Keratinocyte (primary cell): ENCODE measurements at regions not wholly inside any gene's neighbourhood (a gene's known extent, or its start where the extent isn't known, plus 50 kb on each side); places are given as distances from the start of the nearest gene placed in this dataset.

Experiments used
- DNase-seq: peaks from one replicate; pipeline ENCODE4 v3.0.0-alpha.2; 2011; ENCODE audit warnings: low read depth, missing footprints, low spot score
- FAIRE-seq: peaks from 2 replicates; lab custom pipeline; 2011; peaks lifted over from hg19 to GRCh38; lab: Jason Lieb, UNC
- H2AFZ ChIP-seq: 2 replicates; pipeline ENCODE4 v1.6.0; 2012; ENCODE audit warnings: low read length, control low read depth, inconsistent platforms; ENCODE audit not compliant: control insufficient read depth
- H3K27ac ChIP-seq: 2 replicates; pipeline ENCODE4 v1.5.1; 2011; ENCODE audit warnings: low read length; ENCODE audit not compliant: control insufficient read depth, insufficient read depth
- H3K27me3 ChIP-seq: 3 replicates; pipeline ENCODE4 v1.6.0; 2011; ENCODE audit warnings: low read length; ENCODE audit not compliant: control insufficient read depth, insufficient read depth; ENCODE audit errors: extremely low read depth
- H3K36me3 ChIP-seq, 2 experiments: 2 replicates in 1 of 2; 3 replicates in 1 of 2; pipeline ENCODE4 v1.5.1; 2011; ENCODE audit warnings: low read length in 2 of 2, mild to moderate bottlenecking in 1 of 2; ENCODE audit not compliant: control insufficient read depth in 2 of 2, insufficient read depth in 2 of 2; ENCODE audit errors: extremely low read depth in 1 of 2
- H3K4me1 ChIP-seq: 3 replicates; pipeline ENCODE4 v1.5.1; 2011; ENCODE audit warnings: low read length; ENCODE audit not compliant: control insufficient read depth, insufficient read depth; ENCODE audit errors: extremely low read depth
- H3K4me2 ChIP-seq: 3 replicates; pipeline ENCODE4 v1.6.0; 2011; ENCODE audit warnings: low read depth, low read length; ENCODE audit not compliant: control insufficient read depth, insufficient read depth; ENCODE audit errors: extremely low read depth
- H3K4me3 ChIP-seq, 3 experiments: fragments of 200-600 bp in 1 of 3; sonication (generic) in 1 of 3; 2 replicates in 2 of 3; 3 replicates in 1 of 3; pipeline ENCODE4 v1.5.1; 2011 to 2016; ENCODE audit warnings: low read length in 3 of 3, mild to moderate bottlenecking in 3 of 3, control low read depth in 2 of 3, inconsistent platforms in 1 of 3, low read depth in 1 of 3, mixed read lengths in 1 of 3, mixed run types in 1 of 3, moderate library complexity in 1 of 3; ENCODE audit not compliant: control insufficient read depth in 2 of 3, insufficient read depth in 2 of 3; ENCODE audit errors: extremely low read depth in 1 of 3
- H3K79me2 ChIP-seq: 2 replicates; pipeline ENCODE4 v1.6.0; 2012; ENCODE audit warnings: low read length; ENCODE audit not compliant: control insufficient read depth, insufficient read depth
- H3K9ac ChIP-seq: 3 replicates; pipeline ENCODE4 v1.6.0; 2011; ENCODE audit warnings: low read length; ENCODE audit not compliant: control insufficient read depth, insufficient read depth; ENCODE audit errors: extremely low read depth
- H3K9me1 ChIP-seq: 3 replicates; pipeline ENCODE4 v1.6.0; 2011; ENCODE audit warnings: low read length; ENCODE audit not compliant: control insufficient read depth, insufficient read depth; ENCODE audit errors: extremely low read depth
- H3K9me3 ChIP-seq: 2 replicates; pipeline ENCODE4 v1.5.1; 2012; ENCODE audit warnings: low read depth, low read length; ENCODE audit not compliant: control insufficient read depth
- H4K20me1 ChIP-seq: 3 replicates; pipeline ENCODE4 v1.6.0; 2011; ENCODE audit warnings: low read length; ENCODE audit not compliant: control insufficient read depth, insufficient read depth; ENCODE audit errors: extremely low read depth
- EZH2 ChIP-seq: IDR thresholded peaks from one replicate; pipeline ENCODE4 v1.6.1; 2012; ENCODE audit warnings: inconsistent platforms, mild to moderate bottlenecking, low read length, moderate library complexity
- dilution Hi-C: fragments of 300-500 bp; cut with MboI; formaldehyde crosslinking; loops from one replicate; pipeline ENCODE4 v1.7.0; 2020; ENCODE audit warnings: low sequenced_read_pairs; ENCODE audit not compliant: extremely low pct_ligation_motif_present
- TF ChIP-seq, protein P1 (sequence below), 3 experiments: IDR thresholded peaks in 1 of 3; conservative IDR thresholded peaks in 1 of 3; optimal IDR thresholded peaks in 1 of 3; 2 replicates in 2 of 3; 3 replicates in 1 of 3; pipeline versions ENCODE3 to v1.5.1; 2011; ENCODE audit warnings: low read length in 3 of 3, mild to moderate bottlenecking in 3 of 3, moderate library complexity in 2 of 3, control low read depth in 1 of 3, inconsistent platforms in 1 of 3; ENCODE audit not compliant: insufficient read depth in 2 of 3; ENCODE audit errors: extremely low read depth in 1 of 3

DNA sequence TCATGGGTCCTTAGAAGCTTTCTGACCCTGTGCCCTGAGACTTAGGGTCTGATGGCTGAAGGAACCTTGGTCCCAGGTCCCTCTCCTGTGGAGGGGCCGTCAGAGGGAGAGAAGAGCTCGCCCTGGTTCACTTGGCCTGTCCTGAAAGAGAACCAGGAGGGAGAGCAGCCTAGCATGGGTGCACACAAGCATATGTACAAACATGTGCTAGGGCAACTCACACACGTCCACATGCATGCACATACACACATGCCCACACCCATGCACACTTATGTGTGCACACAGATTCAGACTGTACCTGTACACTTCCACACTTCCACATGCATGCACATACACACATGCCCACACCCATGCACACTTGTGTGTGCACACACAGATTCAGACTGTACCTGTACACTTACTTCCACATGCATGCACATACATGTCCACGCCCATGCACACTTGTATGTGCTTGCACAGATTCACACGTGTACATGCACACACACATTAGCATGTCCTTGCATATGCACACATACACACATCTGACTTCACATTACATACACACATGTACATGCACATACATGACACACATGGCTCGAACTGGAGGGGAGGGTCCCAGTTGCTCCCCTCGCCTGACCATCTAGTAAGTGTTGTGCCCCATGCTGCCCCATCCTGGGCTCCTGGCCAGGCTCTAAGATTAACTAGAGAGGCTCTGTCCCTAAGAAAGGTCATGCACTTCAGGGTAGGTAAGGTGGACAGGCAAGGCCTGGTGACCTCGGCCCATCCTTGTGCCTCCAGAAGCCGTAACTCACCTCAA is 122.0 kb downstream of the METRNL start:
- Histone ChIP-seq H4K20me1 (no peaks in the 10 kb centered on the region), H2AFZ (no peak overlapping the region), H3K9me1 (no peaks in the 10 kb centered on the region), H3K4me2 (no peak overlapping the region), H3K9me3 (no peaks in the 10 kb centered on the region), H3K4me3 (no peak overlapping the region), H3K79me2 (no peaks in the 10 kb centered on the region), H3K4me1 (no peaks in the 10 kb centered on the region), H3K27me3 (peaks cover 14% of the 10 kb centered on the region), H3K36me3 (no peaks in the 10 kb centered on the region), H3K9ac (no peak overlapping the region), H3K27ac (no peak overlapping the region)
- TF ChIP-seq, protein P1, sequence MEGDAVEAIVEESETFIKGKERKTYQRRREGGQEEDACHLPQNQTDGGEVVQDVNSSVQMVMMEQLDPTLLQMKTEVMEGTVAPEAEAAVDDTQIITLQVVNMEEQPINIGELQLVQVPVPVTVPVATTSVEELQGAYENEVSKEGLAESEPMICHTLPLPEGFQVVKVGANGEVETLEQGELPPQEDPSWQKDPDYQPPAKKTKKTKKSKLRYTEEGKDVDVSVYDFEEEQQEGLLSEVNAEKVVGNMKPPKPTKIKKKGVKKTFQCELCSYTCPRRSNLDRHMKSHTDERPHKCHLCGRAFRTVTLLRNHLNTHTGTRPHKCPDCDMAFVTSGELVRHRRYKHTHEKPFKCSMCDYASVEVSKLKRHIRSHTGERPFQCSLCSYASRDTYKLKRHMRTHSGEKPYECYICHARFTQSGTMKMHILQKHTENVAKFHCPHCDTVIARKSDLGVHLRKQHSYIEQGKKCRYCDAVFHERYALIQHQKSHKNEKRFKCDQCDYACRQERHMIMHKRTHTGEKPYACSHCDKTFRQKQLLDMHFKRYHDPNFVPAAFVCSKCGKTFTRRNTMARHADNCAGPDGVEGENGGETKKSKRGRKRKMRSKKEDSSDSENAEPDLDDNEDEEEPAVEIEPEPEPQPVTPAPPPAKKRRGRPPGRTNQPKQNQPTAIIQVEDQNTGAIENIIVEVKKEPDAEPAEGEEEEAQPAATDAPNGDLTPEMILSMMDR (optimal IDR thresholded peaks at IDR 0.05 in 1 of 3, IDR thresholded peaks at IDR 0.05 in 1 of 3, conservative IDR thresholded peaks at IDR 0.05 in 1 of 3; ENCODE audit: extremely low read depth in 1 of 3, insufficient read depth in 2 of 3, low read length in 3 of 3) = no peak
- no peak for TF ChIP-seq EZH2
- DNase-seq (no peak), FAIRE-seq (no peak)
- dilution Hi-C loops = no loop called here

DNA sequence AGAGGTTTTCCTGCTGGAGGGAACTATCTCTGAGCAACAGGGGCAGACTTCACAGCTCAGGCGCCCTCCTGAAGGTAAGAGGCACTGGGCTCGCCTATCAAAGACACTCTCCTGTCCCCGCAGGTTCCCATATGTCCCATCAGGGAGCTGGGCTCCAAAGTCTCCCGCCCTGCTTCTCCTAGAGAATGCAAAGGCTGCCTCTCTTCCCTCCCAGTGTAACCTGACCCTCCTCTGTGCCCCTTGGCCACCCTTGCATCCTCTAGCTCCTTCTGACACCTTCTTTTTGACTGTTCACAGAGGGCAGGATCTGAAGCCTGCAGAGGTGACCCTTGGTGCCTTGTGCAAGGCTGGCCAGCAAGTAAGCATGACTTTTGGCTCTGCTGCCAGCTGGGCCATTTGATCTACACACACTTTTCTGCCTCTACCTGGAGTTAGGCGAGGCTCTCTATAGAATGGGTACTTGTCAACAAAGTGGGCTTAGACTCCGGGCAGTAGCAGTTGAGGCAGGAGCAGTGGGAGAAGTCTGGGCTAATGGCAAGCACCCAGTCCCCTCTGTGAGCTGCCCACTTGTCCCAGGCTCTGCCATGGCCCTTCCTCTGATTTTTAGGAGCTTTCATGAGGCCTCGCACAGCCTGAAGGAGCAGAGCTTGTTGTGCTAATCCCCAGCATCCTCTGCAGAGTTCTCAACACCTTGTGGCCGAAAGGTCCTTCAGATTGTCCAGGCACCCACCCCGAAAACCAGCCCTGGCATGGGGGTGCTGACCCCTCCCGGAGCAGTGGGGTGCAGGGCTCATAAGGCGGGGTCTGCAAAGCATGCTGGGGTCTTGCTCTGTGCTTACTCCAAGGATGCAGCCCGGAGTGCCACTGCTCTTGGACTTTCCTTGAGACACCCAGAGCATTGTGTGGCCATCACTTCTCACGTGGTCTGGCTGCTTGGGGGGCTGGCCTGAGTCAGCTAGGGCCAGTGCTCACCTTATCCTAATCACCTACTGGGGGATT is 122.9 kb downstream of the METRNL start:
- TF ChIP-seq EZH2 = no peak
- TF ChIP-seq, protein P1 (optimal IDR thresholded peaks at IDR 0.05 in 1 of 3, IDR thresholded peaks at IDR 0.05 in 1 of 3, conservative IDR thresholded peaks at IDR 0.05 in 1 of 3; ENCODE audit: extremely low read depth in 1 of 3, insufficient read depth in 2 of 3, low read length in 3 of 3) = no peak
- H3K9ac ChIP-seq = no peak overlapping the region
- H3K4me1 ChIP-seq = no peaks in the 10 kb centered on the region
- no peak overlapping the region for H3K27ac ChIP-seq
- H3K36me3 ChIP-seq = no peaks in the 10 kb centered on the region
- H3K79me2 ChIP-seq = no peaks in the 10 kb centered on the region
- H3K27me3 ChIP-seq = peaks cover 14% of the 10 kb centered on the region
- no peak overlapping the region for H2AFZ ChIP-seq
- H4K20me1 ChIP-seq = no peaks in the 10 kb centered on the region
- H3K9me3 ChIP-seq = no peaks in the 10 kb centered on the region
- dilution Hi-C loops = no loop called here
- H3K4me3 ChIP-seq = no peak overlapping the region
- DNase-seq (no peak), FAIRE-seq (no peak)
- no peak overlapping the region for H3K4me2 ChIP-seq
- H3K9me1 ChIP-seq = no peaks in the 10 kb centered on the region
